ENCODE measurements at regions not wholly inside any gene's neighbourhood (a gene's known extent, or its start where the extent isn't known, plus 50 kb on each side); places are given as distances from the start of the nearest gene placed in this dataset.

- Histone ChIP-seq H3K36me3 (no peaks in the 10 kb centered on the region), H3K4me3 (no peak overlapping the region), H3K9me3 (no peaks in the 10 kb centered on the region), H3K27me3 (replicated peaks; ENCODE audit: insufficient read depth) (no peaks in the 10 kb centered on the region), H3K27ac (no peak overlapping the region), H3K4me1 (replicated peaks) (no peaks in the 10 kb centered on the region)
- DNase-seq (ENCODE audit: low spot score) = no peak
- 68% methylated on average over 2 of the region's 2 CpGs for WGBS
- intact Hi-C loops (cut with DNase I) = no loop called here
- TF ChIP-seq CTCF (IDR thresholded peaks at IDR 0.05) (no peak), POLR2A (IDR thresholded peaks at IDR 0.05) (no peak), POLR2AphosphoS5 (IDR thresholded peaks at IDR 0.05) (no peak)
These were observed 91.2 kb downstream of the OXGR1 start for GRCh38 chr13:96903085-96903484.

DNA sequence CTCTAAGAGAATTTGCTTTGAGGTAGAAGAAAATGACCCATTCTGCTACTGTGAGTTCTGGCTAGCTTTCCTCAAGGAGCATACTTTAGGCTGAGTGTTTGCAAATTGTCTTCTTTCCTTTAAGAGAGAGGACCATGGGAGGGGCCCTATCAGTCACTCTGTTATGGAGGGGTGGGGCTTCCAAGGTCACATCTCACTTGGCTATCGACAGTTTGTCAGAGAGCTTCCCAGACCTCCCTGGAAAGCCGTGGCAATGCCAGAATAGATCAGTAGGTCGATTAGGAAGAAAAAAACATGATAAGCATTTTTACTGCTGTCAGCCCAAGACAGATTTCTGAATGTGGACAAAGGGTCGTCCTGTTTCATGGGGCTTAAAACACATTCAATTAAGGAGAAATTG lies 93.3 kb downstream of the OXGR1 start:
- Histone ChIP-seq H3K27me3 (replicated peaks; ENCODE audit: insufficient read depth) (no peaks in the 10 kb centered on the region), H3K27ac (no peak overlapping the region), H3K4me3 (no peak overlapping the region), H3K36me3 (no peaks in the 10 kb centered on the region), H3K4me1 (replicated peaks) (no peaks in the 10 kb centered on the region), H3K9me3 (no peaks in the 10 kb centered on the region)
- WGBS = 10% methylated on average over 4 of the region's 4 CpGs
- DNase-seq (ENCODE audit: low spot score) = no peak
- intact Hi-C loops (cut with DNase I) = no loop called here
- TF ChIP-seq POLR2A (IDR thresholded peaks at IDR 0.05) (no peak), POLR2AphosphoS5 (IDR thresholded peaks at IDR 0.05) (no peak), CTCF (IDR thresholded peaks at IDR 0.05) (no peak)

DNA sequence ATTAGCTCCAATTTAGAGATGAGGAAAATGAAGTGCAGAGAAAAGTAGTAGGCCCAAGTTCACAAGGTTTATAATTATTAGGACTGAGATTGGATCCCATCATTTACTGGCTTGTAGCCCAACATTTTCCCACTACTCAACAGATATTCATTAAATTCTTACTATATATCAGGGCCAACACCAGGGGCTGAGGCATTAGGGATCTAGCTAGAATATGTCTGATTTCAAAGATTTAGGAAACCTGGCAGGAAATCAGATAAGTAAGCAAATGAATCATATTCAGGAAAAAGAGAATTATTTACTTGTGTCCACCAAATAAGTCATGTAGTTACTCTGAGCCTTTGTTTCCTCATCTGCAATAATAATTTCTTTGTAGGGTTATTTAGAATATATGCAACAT lies 94.3 kb downstream of the OXGR1 start:
- H3K4me1 ChIP-seq (replicated peaks) = no peaks in the 10 kb centered on the region
- TF ChIP-seq CTCF (IDR thresholded peaks at IDR 0.05) (no peak), POLR2AphosphoS5 (IDR thresholded peaks at IDR 0.05) (no peak), POLR2A (IDR thresholded peaks at IDR 0.05) (no peak)
- no peaks in the 10 kb centered on the region for H3K27me3 ChIP-seq (replicated peaks; ENCODE audit: insufficient read depth)
- no peaks in the 10 kb centered on the region for H3K36me3 ChIP-seq
- H3K9me3 ChIP-seq = no peaks in the 10 kb centered on the region
- no peak for DNase-seq (ENCODE audit: low spot score)
- intact Hi-C loops (cut with DNase I) = no loop called here
- no peak overlapping the region for H3K4me3 ChIP-seq
- no peak overlapping the region for H3K27ac ChIP-seq

- H3K4me3 ChIP-seq = no peak overlapping the region
- TF ChIP-seq CTCF (IDR thresholded peaks at IDR 0.05) = no peak
- TF ChIP-seq POLR2A (IDR thresholded peaks at IDR 0.05) = no peak
- no peak for TF ChIP-seq POLR2AphosphoS5 (IDR thresholded peaks at IDR 0.05)
- H3K4me1 ChIP-seq (replicated peaks) = no peaks in the 10 kb centered on the region
- WGBS = 39% methylated on average over 6 of the region's 6 CpGs
- intact Hi-C loops (cut with DNase I) = no loop called here
- H3K9me3 ChIP-seq = no peaks in the 10 kb centered on the region
- H3K27me3 ChIP-seq (replicated peaks; ENCODE audit: insufficient read depth) = no peaks in the 10 kb centered on the region
- DNase-seq (ENCODE audit: low spot score) = no peak
- no peaks in the 10 kb centered on the region for H3K36me3 ChIP-seq
- no peak overlapping the region for H3K27ac ChIP-seq
These were observed 95.5 kb downstream of the OXGR1 start for GRCh38 chr13:96898646-96899254.

- TF ChIP-seq POLR2AphosphoS5 (IDR thresholded peaks at IDR 0.05) = no peak
- TF ChIP-seq CTCF (IDR thresholded peaks at IDR 0.05) = no peak
- no peak for TF ChIP-seq POLR2A (IDR thresholded peaks at IDR 0.05)
- Histone ChIP-seq H3K4me3 (no peak overlapping the region), H3K9me3 (no peaks in the 10 kb centered on the region), H3K36me3 (no peaks in the 10 kb centered on the region), H3K27me3 (replicated peaks; ENCODE audit: insufficient read depth) (no peaks in the 10 kb centered on the region), H3K27ac (no peak overlapping the region), H3K4me1 (replicated peaks) (no peaks in the 10 kb centered on the region)
- intact Hi-C loops (cut with DNase I) = no loop called here
- DNase-seq (ENCODE audit: low spot score) = no peak
These were observed 96.1 kb downstream of the OXGR1 start for GRCh38 chr13:96898212-96898611.
